H54 (cell line): ENCODE measurements at regions not wholly inside any gene's neighbourhood (a gene's known extent, or its start where the extent isn't known, plus 50 kb on each side); places are given as distances from the start of the nearest gene placed in this dataset.

ENCODE experiments used
- DNase-seq: peaks from one replicate; pipeline ENCODE4 v3.0.0; 2011; ENCODE audit warnings: low spot score, mixed read lengths; ENCODE audit not compliant: insufficient read length
- FAIRE-seq: peaks from 3 replicates; lab custom pipeline; 2011; peaks lifted over from hg19 to GRCh38; lab: Jason Lieb, UNC
- POLR2A ChIP-seq: IDR thresholded peaks from 2 replicates; pipeline ENCODE4 v1.6.1; 2011; ENCODE audit warnings: low read depth, mild to moderate bottlenecking, low read length

DNA sequence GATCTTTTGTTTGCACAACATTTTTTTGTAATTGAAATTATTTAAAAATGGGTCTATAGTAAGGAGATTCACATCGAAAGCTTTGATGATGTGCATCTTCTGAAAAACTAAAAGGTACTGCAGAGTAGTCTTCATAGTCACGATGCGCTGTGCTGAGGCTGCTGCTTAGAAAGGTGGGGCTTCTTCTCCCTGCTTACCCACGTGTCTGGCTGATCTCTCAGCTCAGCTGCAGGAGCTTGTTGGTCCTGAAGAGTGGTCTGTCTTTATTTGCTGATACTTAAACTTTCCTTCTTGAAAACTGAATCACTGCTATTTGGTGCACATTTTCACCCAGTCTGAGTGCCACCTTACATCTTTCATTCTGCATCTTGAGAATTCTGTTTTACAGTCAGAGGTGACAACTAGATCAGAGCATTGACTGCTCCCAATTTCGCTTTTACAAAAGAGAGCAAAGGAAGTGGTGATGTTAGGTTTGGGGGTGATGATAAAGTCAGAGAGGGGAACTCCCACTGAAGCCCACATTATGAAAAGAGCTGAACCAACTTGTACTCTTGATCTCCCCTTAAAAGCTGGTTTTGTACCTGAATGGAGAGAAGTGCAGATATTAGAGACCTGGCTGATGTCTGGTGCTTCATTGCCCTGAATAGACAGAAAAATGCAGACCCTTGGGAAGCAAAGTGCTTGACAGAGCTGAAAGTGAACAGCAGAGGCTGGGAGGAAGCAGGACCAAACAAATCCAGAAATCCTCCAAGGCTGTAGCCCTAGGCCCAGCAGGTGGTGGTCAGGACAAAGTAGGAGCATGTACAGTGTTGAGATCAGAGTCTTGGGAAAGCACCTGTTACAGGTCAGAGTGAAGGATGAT lies 984.5 kb downstream of the TSN start:
- DNase-seq (no peak), FAIRE-seq (no peak)
- TF ChIP-seq POLR2A, result no peak

DNA sequence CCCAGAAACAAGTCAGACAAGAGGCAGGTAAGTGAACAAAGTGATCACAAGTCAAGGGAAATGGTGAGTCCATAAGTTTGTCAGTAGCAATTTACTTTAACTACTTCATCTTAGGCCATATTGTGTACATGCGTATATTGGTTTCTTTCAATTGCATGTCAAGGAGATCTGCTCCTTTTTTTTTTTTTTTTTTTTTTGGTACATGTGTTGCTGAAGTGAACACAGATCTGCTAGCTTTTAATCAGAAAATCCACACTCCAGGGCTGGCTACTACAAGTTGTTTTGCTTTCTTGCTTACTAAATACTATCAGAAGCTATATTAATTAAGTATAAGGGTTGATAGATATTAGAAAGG lies 985.1 kb downstream of the TSN start:
- FAIRE-seq (no peak), DNase-seq (no peak)
- no peak for TF ChIP-seq POLR2A

DNA sequence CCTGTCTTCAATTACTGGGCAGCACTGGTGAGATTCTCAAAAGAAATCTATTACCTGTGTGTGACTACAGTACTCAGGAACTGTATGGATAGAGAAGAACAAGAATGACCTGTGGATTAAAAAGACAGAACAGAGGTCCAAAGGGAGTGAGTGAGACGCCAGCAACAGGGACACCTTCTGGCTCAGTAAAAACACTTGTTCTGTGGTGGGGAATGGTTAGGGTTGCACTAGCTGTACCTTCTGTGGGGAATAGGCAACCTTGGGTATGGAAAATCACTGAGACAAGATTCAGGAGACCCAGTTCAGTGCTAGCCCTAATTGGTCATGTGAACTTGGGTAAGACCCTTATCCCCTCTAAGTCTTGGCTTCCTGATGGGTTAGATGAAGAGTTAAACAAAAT lies 986.0 kb downstream of the TSN start:
- no peak for TF ChIP-seq POLR2A
- FAIRE-seq (no peak), DNase-seq (no peak)

DNA sequence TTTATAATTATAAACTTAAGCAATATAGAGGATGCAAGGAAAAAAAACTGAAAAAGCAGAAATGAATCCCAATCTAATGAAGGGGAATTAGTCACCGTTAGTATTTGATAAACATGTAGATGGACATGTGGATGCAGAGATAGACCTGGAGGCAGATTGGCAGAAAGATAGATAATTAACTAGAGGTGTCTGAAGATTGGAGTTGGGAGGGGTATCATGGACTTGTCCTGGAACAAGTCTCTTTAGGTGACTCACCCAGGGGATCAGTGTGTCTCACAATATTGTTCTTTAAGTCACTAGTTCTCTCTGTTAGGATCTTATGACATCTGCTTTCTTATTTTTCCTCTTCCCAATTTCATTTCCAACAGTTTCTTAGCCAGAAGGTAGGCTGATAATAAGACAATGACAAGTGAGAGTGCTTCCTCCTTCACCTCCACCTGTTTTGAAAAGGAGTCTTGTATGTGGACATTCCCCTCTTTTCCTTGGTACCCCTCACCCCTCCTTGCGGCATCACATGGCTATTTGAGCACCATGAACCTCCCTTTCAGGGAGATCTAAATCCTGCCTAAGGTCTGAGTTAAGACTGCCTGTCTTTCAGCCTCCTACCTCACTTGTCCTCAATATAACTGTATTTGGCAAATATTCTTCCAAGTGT lies 987.7 kb downstream of the TSN start:
- TF ChIP-seq POLR2A, result no peak
- FAIRE-seq (no peak), DNase-seq (no peak)

DNA sequence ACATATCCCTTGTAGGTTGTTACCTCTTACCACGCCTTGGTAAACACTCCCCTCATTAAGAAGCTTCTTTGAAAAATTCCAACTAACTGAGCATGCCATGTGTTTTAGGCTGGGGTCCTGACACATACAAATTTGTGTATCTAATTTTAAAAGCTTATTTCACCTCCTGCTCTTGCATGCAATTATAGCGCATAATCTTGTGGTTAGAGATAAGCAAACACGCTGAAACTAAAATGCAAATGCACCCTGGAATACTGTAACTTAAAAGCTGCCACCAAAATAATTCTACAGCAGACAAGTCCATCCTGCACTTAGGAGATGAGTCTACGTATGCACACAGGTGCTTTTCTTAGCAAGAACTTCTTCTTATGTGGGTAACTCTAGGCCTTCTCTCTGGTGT lies 990.2 kb downstream of the TSN start:
- FAIRE-seq, result no peak
- DNase-seq, result no peak
- TF ChIP-seq POLR2A, result no peak

DNA sequence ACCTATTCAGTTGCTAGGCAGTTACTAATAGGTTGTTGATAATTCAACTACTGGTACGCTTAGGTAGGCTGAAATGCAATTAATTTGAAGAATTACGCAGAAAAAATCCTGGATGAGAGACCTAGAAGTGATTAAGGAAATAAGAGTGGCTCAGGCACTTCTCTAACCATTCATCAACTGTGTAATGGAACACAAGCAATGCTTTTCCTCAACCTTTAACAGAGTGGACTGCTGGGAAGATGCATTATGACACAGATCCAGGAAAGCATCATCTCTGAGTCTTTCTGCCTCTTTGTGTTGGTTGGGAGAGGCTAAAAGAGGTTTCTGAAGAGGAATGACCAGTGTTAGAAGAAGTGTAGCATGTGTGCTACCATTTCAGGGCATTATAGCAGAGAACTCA lies 992.2 kb downstream of the TSN start:
- FAIRE-seq (no peak), DNase-seq (no peak)
- TF ChIP-seq POLR2A, result no peak

DNA sequence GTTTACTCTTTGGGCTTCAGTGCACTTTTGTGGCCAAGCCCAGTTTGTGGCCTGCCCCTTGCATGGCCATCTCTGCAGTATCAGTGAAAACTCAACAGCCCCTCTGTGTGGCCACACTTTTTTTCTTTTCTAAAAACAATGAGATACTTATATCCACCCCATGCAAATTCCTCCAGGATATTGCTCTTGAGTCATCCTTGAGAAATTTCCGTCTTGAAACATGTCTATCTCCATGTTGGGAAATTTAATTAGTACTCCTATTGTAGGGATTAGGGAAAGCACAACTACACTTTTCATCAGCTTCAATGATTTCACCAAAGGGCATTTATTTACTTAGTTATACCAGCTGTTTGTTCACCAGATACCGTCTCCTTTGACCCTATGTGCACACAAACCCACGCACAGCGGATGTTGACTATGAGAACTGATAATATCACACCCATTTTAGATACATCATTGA lies 993.1 kb downstream of the TSN start:
- no peak for FAIRE-seq
- DNase-seq, result no peak
- no peak for TF ChIP-seq POLR2A

DNA sequence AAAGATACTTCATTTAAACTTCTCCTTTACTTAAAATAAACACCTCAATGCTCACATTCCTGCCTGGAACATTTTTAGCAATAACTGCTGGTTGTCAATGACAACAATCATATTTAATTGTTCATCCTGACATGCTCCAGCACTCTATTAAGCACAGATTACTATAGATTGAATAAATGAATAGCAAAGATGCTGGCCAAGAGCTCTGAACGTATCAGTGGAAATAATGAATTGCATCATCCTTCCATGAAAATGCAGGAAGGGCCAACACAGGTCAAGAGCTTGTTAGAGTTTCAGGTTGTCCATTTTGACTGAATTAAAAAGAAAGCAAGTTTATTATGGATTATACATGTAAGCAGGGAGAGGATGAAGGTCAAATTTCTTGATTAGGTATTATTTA lies 994.0 kb downstream of the TSN start:
- no peak for TF ChIP-seq POLR2A
- FAIRE-seq, result no peak
- no peak for DNase-seq

DNA sequence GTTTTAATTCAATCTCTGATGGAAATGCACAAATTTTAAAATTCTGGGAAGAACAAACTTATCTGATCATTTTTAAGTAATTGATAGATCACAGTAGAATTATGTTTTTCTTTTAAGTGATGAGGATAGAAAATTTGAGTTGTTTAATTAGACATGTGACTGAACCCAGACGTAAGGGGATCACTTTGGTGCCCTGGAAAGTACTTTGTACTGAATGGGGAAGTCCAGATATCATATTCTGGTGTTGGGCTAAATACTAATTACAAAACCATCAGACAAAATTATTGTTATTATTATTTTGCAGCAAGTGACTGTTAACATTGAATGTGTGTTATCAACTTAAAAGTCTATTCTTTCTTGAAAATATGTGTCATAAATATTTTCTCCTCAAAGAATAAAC lies 994.6 kb downstream of the TSN start:
- DNase-seq, result no peak
- no peak for TF ChIP-seq POLR2A
- FAIRE-seq, result no peak

DNA sequence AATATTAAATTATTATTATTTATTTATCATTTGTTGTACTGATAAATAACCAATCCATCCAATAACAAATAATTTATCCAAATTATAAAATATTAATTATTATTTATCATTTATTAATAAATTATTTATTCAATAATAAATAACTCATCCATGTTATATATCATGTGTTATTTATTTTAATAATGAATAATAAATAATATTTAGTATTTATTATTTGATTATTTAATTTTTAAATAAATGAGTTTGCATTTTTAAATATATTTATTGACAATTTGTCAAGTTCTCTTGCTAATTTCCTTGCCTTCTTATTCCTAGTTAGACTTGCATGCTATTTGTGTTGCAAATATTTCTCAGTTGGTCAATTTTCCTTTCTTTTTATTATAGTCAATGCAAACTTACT lies 995.4 kb downstream of the TSN start:
- DNase-seq (no peak), FAIRE-seq (no peak)
- TF ChIP-seq POLR2A, result no peak

DNA sequence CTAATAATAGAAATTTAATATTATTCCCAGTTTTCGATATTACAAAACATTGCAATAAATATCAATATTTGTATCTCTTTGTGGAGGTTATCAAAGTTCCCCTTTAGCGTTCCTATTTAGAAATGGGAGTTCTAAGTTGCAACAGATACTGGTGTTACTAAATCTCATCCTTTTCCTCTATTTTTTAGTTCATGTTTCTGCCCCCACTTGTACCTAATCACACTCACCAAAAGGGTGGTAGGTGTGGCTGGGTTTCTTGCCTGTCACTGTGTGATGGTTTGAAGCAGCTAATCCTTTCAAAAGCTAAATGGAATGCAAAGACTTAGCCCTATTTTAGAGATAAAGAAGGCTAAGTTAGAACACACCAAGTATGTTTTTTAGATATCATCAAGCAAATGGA lies 997.9 kb downstream of the TSN start:
- DNase-seq (no peak), FAIRE-seq (no peak)
- no peak for TF ChIP-seq POLR2A

DNA sequence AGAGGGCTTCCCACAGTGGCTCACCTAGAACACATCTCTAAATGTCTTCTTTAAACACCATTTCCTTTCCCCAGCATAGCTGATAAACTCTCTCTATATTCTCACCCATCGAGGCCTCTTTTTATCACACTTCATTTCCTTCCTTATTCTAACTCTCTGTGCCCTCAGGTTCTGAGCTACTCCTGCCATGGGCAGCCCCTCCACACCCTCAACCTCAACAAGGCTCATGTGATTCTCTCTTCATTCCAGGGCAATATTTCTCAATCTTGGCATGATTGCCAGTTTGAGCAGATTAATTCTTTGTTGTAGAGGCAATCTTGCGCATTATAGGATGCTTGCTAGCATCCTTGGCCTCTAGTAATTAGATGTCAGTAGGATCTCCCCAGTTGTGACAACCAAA lies 999.1 kb downstream of the TSN start:
- TF ChIP-seq POLR2A, result no peak
- FAIRE-seq (no peak), DNase-seq (no peak)

DNA sequence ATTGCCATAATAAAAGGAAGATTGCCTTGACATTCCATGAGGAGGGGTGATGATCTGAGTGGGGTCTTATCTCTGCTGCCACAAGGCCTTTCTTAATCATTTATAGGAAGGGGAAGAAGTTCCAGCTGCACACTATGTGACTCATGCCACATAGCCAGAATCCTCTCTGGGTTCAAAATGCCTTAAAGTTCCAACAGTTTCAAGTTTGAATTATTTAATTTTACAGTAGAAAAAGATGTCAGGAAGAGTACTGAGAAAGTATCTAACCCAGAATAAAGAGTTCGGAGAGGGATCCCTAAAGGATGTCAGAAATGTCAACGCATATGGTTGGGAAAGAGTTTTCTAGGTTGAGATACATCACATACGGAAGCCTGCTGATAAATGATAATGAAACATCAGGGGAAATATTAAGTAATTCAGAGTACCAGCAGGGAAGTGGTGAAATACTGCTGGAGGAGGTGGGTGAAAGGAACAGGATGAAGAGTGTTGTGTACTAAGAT lies 999.9 kb downstream of the TSN start:
- no peak for TF ChIP-seq POLR2A
- DNase-seq, result no peak
- FAIRE-seq, result no peak

DNA sequence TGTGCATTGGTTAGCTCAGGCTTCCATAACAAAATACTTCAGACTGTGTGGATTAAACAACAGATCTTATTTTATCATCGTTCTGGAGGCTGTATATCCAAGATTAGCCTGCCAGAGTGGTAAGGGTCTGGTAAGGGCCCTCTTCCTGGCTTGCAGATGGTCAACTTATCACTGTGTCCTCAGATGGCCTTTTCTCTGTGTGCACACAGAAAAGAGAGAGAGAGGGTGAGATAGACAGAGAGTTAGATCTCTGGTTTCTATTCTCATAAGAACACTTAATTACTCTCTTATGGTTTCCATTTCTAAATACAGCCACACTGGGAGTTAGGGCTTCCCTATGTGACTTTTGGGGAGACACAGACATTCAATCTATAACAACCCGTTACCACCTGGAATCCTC lies 1003.5 kb downstream of the TSN start:
- TF ChIP-seq POLR2A, result no peak
- DNase-seq, result no peak
- FAIRE-seq, result no peak

DNA sequence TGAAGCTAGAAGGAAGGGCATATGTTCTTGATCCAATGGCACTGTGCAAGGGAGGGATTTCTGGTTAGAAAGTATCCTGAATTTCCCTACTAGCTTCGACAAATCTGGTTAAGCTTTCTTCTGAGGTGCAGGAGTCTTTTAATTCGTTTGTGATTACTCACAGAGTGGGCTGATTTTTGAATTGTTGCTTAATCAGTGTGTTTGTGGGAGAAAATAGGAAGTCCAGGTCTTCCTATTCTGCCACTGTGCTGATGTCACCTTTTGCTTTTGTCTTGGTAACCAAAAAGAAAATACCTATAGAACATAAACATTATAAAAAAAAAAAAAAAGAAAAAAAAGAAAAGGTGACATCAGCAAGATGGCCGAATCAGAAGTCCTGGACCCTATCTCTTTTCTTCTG lies 1008.6 kb downstream of the TSN start:
- DNase-seq, result no peak
- no peak for FAIRE-seq

More for the DNA sequence above, 1008.6 kb downstream of the TSN start:
- TF ChIP-seq POLR2A, result no peak
